HCT116 (cell line): ENCODE measurements at regions not wholly inside any gene's neighbourhood (a gene's known extent, or its start where the extent isn't known, plus 50 kb on each side); places are given as distances from the start of the nearest gene placed in this dataset.
"Not testable (repeated sequence)": the region's sequence is repeated elsewhere in the genome, so short reads cannot be mapped to it uniquely, and the experiment has no call there.

Experiments
- ATAC-seq: fragments of 200-7000 bp; cut with Tn5 transposase; 2 replicates; pipeline ENCODE4 v1.9.1; 2020; ENCODE audit warnings: mild to moderate bottlenecking, moderate library complexity
- BruUV-seq: library from RNA; stranded (reverse); fragments of 400-500 nt; replicated peaks from 2 replicates; lab custom pipeline; 2021; lab: Mats Ljungman, UMichigan
- CTCF ChIA-PET: fragments of 300-600 bp; sonication (Branson Sonifier 250); formaldehyde crosslinking; loops from one replicate; lab custom pipeline; 2021; ENCODE audit warnings: antibody characterized with exemption; lab: Charles Lee
- POLR2A ChIA-PET: fragments of 300-600, 350-600 bp; sonication (Branson Sonifier 250); formaldehyde crosslinking; loops from one replicate; lab custom pipeline; 2021; ENCODE audit warnings: antibody characterized with exemption; lab: Charles Lee
- RAD21 ChIA-PET, 2 experiments: fragments of 300-600 bp; sonication (Branson Sonifier 250); formaldehyde crosslinking; loops; one replicate each; lab custom pipeline; 2023; ENCODE audit warnings: low total read pairs in 2 of 2; ENCODE audit not compliant: uncharacterized antibody in 2 of 2, unreplicated experiment in 2 of 2, low non-redundant PET in 1 of 2; lab: Charles Lee
- DNase-seq: peaks from one replicate; pipeline ENCODE4 v3.0.0-alpha.2; 2010; ENCODE audit warnings: low read depth, low spot score
- H2AFZ ChIP-seq: fragments of 200-600 bp; shearing (Covaris generic), sonication (generic); 2 replicates; pipeline ENCODE4 v1.6.1; 2017; ENCODE audit warnings: low read depth, mixed run types, mixed read lengths, antibody characterized with exemption, low read length; ENCODE audit not compliant: poor library complexity, severe bottlenecking
- H3K27ac ChIP-seq: 2 replicates; pipeline ENCODE4 v1.5.1; 2012; ENCODE audit warnings: low read depth, low read length
- H3K27me3 ChIP-seq: fragments of 200-600 bp; sonication (generic); 2 replicates; pipeline ENCODE4 v1.6.1; 2016; ENCODE audit warnings: mixed run types, low read length, mixed read lengths; ENCODE audit not compliant: insufficient read depth
- H3K36me3 ChIP-seq, 2 experiments: fragments of 200-500 bp in 1 of 2; fragments of 200-600 bp in 1 of 2; sonication (Bioruptor generic) in 1 of 2; sonication (generic) in 1 of 2; 2 replicates each; pipeline versions ENCODE4 v1.5.1 to v1.6.1; 2014 to 2016; ENCODE audit warnings: low read length in 2 of 2, inconsistent platforms in 1 of 2, mixed read lengths in 1 of 2, mixed run types in 1 of 2; ENCODE audit not compliant: insufficient read depth in 2 of 2, control insufficient read depth in 1 of 2
- H3K4me1 ChIP-seq, 2 experiments: fragments of 200-600 bp in 1 of 2; sonication (generic) in 1 of 2; 2 replicates each; pipeline versions ENCODE4 v1.5.1 to v1.6.1; 2012 to 2017; ENCODE audit warnings: low read length in 2 of 2, inconsistent platforms in 1 of 2, mild to moderate bottlenecking in 1 of 2, mixed read lengths in 1 of 2, mixed run types in 1 of 2, moderate library complexity in 1 of 2; ENCODE audit not compliant: insufficient read depth in 2 of 2, control insufficient read depth in 1 of 2
- H3K4me2 ChIP-seq: fragments of 200-600 bp; sonication (generic); 2 replicates; pipeline ENCODE4 v1.6.1; 2017; ENCODE audit warnings: mixed run types, low read length, mixed read lengths
- H3K4me3 ChIP-seq, 2 experiments: fragments of 200-600 bp in 1 of 2; sonication (generic) in 1 of 2; replicated peaks in 1 of 2; 2 replicates each; pipeline ENCODE4 v1.5.1; 2011 to 2016; ENCODE audit warnings: low read length in 2 of 2, control low read depth in 1 of 2, low read depth in 1 of 2, mild to moderate bottlenecking in 1 of 2, mixed read lengths in 1 of 2, mixed run types in 1 of 2
- H3K79me2 ChIP-seq: fragments of 200-600 bp; sonication (generic); 2 replicates; pipeline ENCODE4 v1.6.1; 2017; ENCODE audit warnings: mild to moderate bottlenecking, mixed run types, low read length, moderate library complexity, mixed read lengths; ENCODE audit not compliant: insufficient read depth
- H3K9ac ChIP-seq: fragments of 200-600 bp; sonication (generic); 2 replicates; pipeline ENCODE4 v1.6.1; 2016; ENCODE audit warnings: low read length, mixed read lengths
- H3K9me2 ChIP-seq: fragments of 200-600 bp; sonication (generic), shearing (Covaris generic); 2 replicates; pipeline ENCODE4 v1.6.1; 2017; ENCODE audit warnings: mixed run types, mild to moderate bottlenecking, moderate library complexity; ENCODE audit not compliant: insufficient read depth
- H3K9me3 ChIP-seq, 2 experiments: fragments of 200-500 bp in 1 of 2; fragments of 200-600 bp in 1 of 2; sonication (Bioruptor generic) in 1 of 2; sonication (generic) in 1 of 2; 2 replicates each; pipeline ENCODE4 v1.6.1; 2014 to 2017; ENCODE audit warnings: low read length in 2 of 2, mixed read lengths in 2 of 2, inconsistent platforms in 1 of 2, low read depth in 1 of 2, mild to moderate bottlenecking in 1 of 2, mixed run types in 1 of 2, moderate library complexity in 1 of 2; ENCODE audit not compliant: control insufficient read depth in 1 of 2, insufficient read depth in 1 of 2
- H4K20me1 ChIP-seq: fragments of 200-600 bp; sonication (generic), shearing (Covaris generic); 2 replicates; pipeline ENCODE4 v1.6.1; 2017; ENCODE audit warnings: mixed run types, mild to moderate bottlenecking, moderate library complexity; ENCODE audit not compliant: insufficient read depth
- ELF1 ChIP-seq: IDR thresholded peaks from 2 replicates; pipeline ENCODE4 v1.6.1; 2012; ENCODE audit warnings: low read depth, borderline replicate concordance
- FOSL1 ChIP-seq: IDR thresholded peaks from 2 replicates; pipeline ENCODE4 v1.6.1; 2012; ENCODE audit warnings: low read depth
- ZBTB33 ChIP-seq: IDR thresholded peaks from 2 replicates; pipeline ENCODE4 v1.6.1; 2011; ENCODE audit warnings: mild to moderate bottlenecking, low read length, moderate library complexity; ENCODE audit not compliant: insufficient replicate concordance; ENCODE audit errors: extremely low read depth
- ZFX ChIP-seq: fragments of 450-650 bp; IDR thresholded peaks from 2 replicates; pipeline ENCODE4 v1.6.1; 2017
- intact Hi-C: fragments of 100-400 bp; cut with micrococcal nuclease; formaldehyde crosslinking; loops from 2 replicates; pipeline ENCODE4 v1.10.0; 2022

- TF ChIP-seq ZFX (no peak), ZBTB33 (no peak), FOSL1 (no peak), ELF1 (no peak)
- TF ChIP-seq, all 23 proteins: peak for 0
Measured at GRCh38 chr12:17015501-17015900, 409.5 kb upstream of the LMO3 start (continued).

GRCh38 chr12:17007442-17008040 is 401.6 kb upstream of the LMO3 start:
- DNase-seq, H2AFZ ChIP-seq, POLR2A ChIA-PET, RAD21 ChIA-PET, CTCF ChIA-PET, H3K9ac ChIP-seq, H3K4me1 ChIP-seq, H3K9me3 ChIP-seq, ATAC-seq, H3K9me2 ChIP-seq, H3K36me3 ChIP-seq, H3K27me3 ChIP-seq, BruUV-seq, H3K4me3 ChIP-seq, intact Hi-C loops, H3K4me2 ChIP-seq, H4K20me1 ChIP-seq, H3K27ac ChIP-seq, H3K79me2 ChIP-seq: not testable (repeated sequence)

- BruUV-seq, H3K27ac ChIP-seq, H2AFZ ChIP-seq, H3K4me2 ChIP-seq, RAD21 ChIA-PET, H3K4me1 ChIP-seq, ATAC-seq, DNase-seq, H3K36me3 ChIP-seq, POLR2A ChIA-PET, H3K9me2 ChIP-seq, H3K9me3 ChIP-seq, intact Hi-C loops, H3K9ac ChIP-seq, H3K27me3 ChIP-seq, H4K20me1 ChIP-seq, CTCF ChIA-PET, H3K4me3 ChIP-seq, H3K79me2 ChIP-seq: not testable (repeated sequence)
Measured at GRCh38 chr12:16998538-16998937, 392.6 kb upstream of the LMO3 start.
